MCF 10A (cell line): ENCODE measurements at regions not wholly inside any gene's neighbourhood (a gene's known extent, or its start where the extent isn't known, plus 50 kb on each side); places are given as distances from the start of the nearest gene placed in this dataset.

Experiments used
- BruUV-seq: library from RNA; stranded (reverse); fragments of 400-500 nt; replicated peaks from 2 replicates; lab custom pipeline; 2021; lab: Mats Ljungman, UMichigan
- CTCF ChIA-PET: fragments of 300-600 bp; sonication (Branson Sonifier 250); formaldehyde crosslinking; extraction: SDS; loops from one replicate; lab custom pipeline; 2021; ENCODE audit warnings: antibody characterized with exemption, inconsistent platforms; lab: Yijun Ruan, JAX
- POLR2A ChIA-PET: fragments of 300-600, 350-650 bp; sonication (Branson Sonifier 250); formaldehyde crosslinking; extraction: SDS; loops from one replicate; lab custom pipeline; 2020; ENCODE audit warnings: antibody characterized with exemption, inconsistent platforms; lab: Yijun Ruan, JAX
- DNase-seq: peaks from one replicate; pipeline ENCODE4 v3.0.0-alpha.2; 2018; ENCODE audit not compliant: unreplicated experiment
- H3K27ac Mint-ChIP-seq: one replicate; pipeline ENCODE4 v1.8.0; 2022; ENCODE audit warnings: mild to moderate bottlenecking, low read depth, mixed read lengths; ENCODE audit not compliant: unreplicated experiment
- H3K27me3 Mint-ChIP-seq: one replicate; pipeline ENCODE4 v1.8.0; 2022; ENCODE audit warnings: mixed read lengths; ENCODE audit not compliant: insufficient read depth, unreplicated experiment
- H3K36me3 Mint-ChIP-seq: one replicate; pipeline ENCODE4 v1.8.0; 2022; ENCODE audit warnings: mild to moderate bottlenecking, moderate library complexity, mixed read lengths; ENCODE audit not compliant: insufficient read depth, unreplicated experiment
- H3K4me1 Mint-ChIP-seq: one replicate; pipeline ENCODE4 v1.8.0; 2022; ENCODE audit warnings: mixed read lengths; ENCODE audit not compliant: insufficient read depth, unreplicated experiment
- H3K4me3 Mint-ChIP-seq: one replicate; pipeline ENCODE4 v1.8.0; 2022; ENCODE audit warnings: mild to moderate bottlenecking, moderate library complexity, mixed read lengths; ENCODE audit not compliant: unreplicated experiment
- H3K9me3 Mint-ChIP-seq: one replicate; pipeline ENCODE4 v1.8.0; 2022; ENCODE audit warnings: mixed read lengths; ENCODE audit not compliant: unreplicated experiment
- CTCF ChIP-seq: fragments of 200-600 bp; IDR thresholded peaks from one replicate; pipeline ENCODE4 v1.8.0; 2022; ENCODE audit warnings: antibody characterized with exemption, mild to moderate bottlenecking; ENCODE audit not compliant: unreplicated experiment
- intact Hi-C: fragments of 100-400 bp; cut with micrococcal nuclease; formaldehyde crosslinking; loops from 2 replicates; pipeline ENCODE4 v1.14.1; 2022

DNA sequence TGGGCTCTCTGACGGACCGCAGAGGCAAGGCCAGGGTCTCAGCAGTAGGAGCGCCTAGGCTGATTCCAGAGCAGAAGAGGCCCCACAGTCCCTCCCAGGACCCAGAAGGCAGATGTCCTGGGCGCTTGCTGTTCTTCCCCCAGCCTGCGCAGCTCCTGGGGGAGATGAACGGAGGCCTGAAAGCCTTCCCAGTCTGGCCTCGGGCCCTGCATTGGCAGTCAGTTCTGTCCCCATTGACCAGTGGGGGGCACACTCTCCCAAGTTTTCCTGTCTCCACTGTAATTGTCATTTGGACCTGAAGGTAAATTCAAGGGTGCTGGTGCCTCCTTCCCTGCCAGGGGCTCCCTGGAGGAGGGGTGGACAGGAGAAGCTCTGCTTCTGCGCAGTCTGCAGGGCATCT lies 345.7 kb downstream of the CYP26B1 start:
- POLR2A ChIA-PET, result no interaction called here
- intact Hi-C loops, result loop anchor here (1.0 to 5.0 kb wide), 4 partner anchors 122 to 775 kb away; no protein-coding TSS in a partner anchor
- H3K9me3 Mint-ChIP-seq, result no peaks in the 10 kb centered on the region
- no peaks in the 10 kb centered on the region for H3K27me3 Mint-ChIP-seq
- no TSS peak for BruUV-seq
- TF ChIP-seq CTCF, result peak; percentile 60
- no peak overlapping the region for H3K27ac Mint-ChIP-seq
- H3K4me1 Mint-ChIP-seq, result no peaks in the 10 kb centered on the region
- no peaks in the 10 kb centered on the region for H3K36me3 Mint-ChIP-seq
- CTCF ChIA-PET, result interaction anchor here (0.5 to 7.6 kb wide), 15 partner anchors 10 to 1169 kb away, joined by 3 to 65 read pairs (median 5); no protein-coding TSS in a partner anchor
- DNase-seq, result peak; percentile 75
- no peak overlapping the region for H3K4me3 Mint-ChIP-seq

GRCh38 chr2:71801556-71801955 lies 346.1 kb downstream of the CYP26B1 start:
- CTCF ChIA-PET, result interaction anchor here (0.7 to 7.6 kb wide), 10 partner anchors 11 to 349 kb away, joined by 3 to 65 read pairs (median 8); no protein-coding TSS in a partner anchor
- H3K27me3 Mint-ChIP-seq, result no peaks in the 10 kb centered on the region

DNA sequence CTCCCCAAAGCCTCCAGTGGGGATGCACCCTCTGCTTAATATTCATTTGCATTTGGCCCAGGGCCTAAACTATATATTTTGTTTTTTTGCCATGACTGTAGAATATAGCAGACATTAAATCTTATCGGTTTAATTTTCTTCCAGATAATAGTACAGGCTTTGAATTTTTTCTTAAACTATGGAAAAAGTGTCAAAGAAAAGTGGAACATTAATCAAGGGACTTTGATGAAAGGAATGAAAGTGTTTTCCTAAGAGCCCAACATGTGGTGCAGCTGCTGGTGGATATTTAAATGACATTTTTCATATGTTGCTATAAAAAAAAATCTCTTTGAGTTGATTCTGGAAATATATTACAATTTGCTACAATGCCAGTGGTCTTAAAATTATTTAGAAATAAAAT lies 346.8 kb downstream of the CYP26B1 start:
- Mint-ChIP-seq H3K27me3 (no peaks in the 10 kb centered on the region), H3K27ac (no peak overlapping the region), H3K36me3 (no peaks in the 10 kb centered on the region), H3K9me3 (no peaks in the 10 kb centered on the region), H3K4me3 (no peak overlapping the region), H3K4me1 (no peaks in the 10 kb centered on the region)
- ChIA-PET POLR2A (no interaction called here), CTCF (interaction anchor here (0.7 to 7.6 kb wide), 7 partner anchors 12 to 350 kb away, joined by 3 to 65 read pairs (median 10); no protein-coding TSS in a partner anchor)
- BruUV-seq, result no TSS peak
- no peak for TF ChIP-seq CTCF
- no peak for DNase-seq
- intact Hi-C loops, result loop anchor here (5.0 kb wide), 1 partner anchor 776 kb away; no protein-coding TSS in a partner anchor

More at GRCh38 chr2:71801556-71801955, 346.1 kb downstream of the CYP26B1 start:
- Mint-ChIP-seq H3K9me3 (no peaks in the 10 kb centered on the region), H3K4me1 (no peaks in the 10 kb centered on the region), H3K36me3 (no peaks in the 10 kb centered on the region), H3K4me3 (no peak overlapping the region), H3K27ac (no peak overlapping the region)
- no TSS peak for BruUV-seq
- TF ChIP-seq CTCF, result no peak
- no peak for DNase-seq
- intact Hi-C loops, result loop anchor here (5.0 kb wide), 1 partner anchor 776 kb away; no protein-coding TSS in a partner anchor
- POLR2A ChIA-PET, result no interaction called here

DNA sequence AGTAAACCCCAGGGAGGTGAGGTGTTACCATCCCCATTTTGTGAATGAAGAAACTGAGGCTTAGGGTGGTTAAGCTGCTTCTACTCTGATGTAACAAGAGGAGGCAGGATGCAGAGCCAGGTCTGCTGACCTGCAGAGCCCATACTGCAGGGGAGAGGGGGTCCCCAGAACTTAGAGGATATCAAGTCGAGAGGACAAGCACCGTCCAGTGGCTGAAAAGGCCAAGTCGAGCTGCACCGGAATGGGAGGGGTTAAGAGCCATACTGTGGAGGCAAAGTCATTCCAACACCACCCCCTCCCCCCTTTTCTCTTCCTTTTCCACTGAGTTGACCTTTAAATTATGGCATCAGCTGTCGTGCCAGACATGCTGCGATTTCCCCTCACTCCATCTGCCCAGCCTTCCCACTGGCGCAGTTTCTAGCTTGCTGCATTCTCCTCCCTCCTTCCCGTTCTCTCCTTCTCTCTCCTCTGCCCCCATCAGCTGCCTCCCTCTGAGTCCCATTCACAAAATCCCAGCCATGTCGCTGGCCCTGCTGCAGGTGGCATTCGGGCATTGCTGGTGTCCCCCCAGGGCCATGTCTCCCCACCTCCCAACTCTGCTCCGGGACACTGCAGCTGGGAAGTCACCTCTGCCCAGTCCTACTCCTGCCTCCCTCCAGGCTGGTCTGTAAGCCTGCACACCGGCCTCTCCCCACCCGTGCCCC lies 346.9 kb downstream of the DYSF start:
- Mint-ChIP-seq H3K4me3 (no peak overlapping the region), H3K36me3 (no peaks in the 10 kb centered on the region), H3K27me3 (no peaks in the 10 kb centered on the region), H3K27ac (no peak overlapping the region), H3K9me3 (no peaks in the 10 kb centered on the region), H3K4me1 (no peaks in the 10 kb centered on the region)
- DNase-seq, result no peak
- intact Hi-C loops, result loop anchor here (5.0 kb wide), 1 partner anchor 777 kb away; no protein-coding TSS in a partner anchor
- BruUV-seq, result no TSS peak
- ChIA-PET CTCF (interaction anchor here (0.7 to 7.6 kb wide), 8 partner anchors 10 to 350 kb away, joined by 3 to 65 read pairs (median 6); no protein-coding TSS in a partner anchor), POLR2A (interaction anchor here (0.7 kb wide), 1 partner anchor 921 kb away, joined by 3 read pairs; no protein-coding TSS in a partner anchor)
- no peak for TF ChIP-seq CTCF
